Activated CD8-positive, alpha-beta T cell treated with anti-CD3 and anti-CD28 coated beads for 36 hours (primary cell): ENCODE measurements at regions not wholly inside any gene's neighbourhood (a gene's known extent, or its start where the extent isn't known, plus 50 kb on each side); places are given as distances from the start of the nearest gene placed in this dataset.

Experiments
- ATAC-seq: fragments of 200-7000 bp; cut with Tn5 transposase; one replicate; pipeline ENCODE4 v1.10.0; 2021; ENCODE audit warnings: mild to moderate bottlenecking, moderate library complexity
- CTCF ChIA-PET: fragments of 350-600 bp; sonication (Branson Sonifier 250); formaldehyde crosslinking; loops from one replicate; lab custom pipeline; 2021; ENCODE audit warnings: antibody characterized with exemption; lab: Charles Lee
- POLR2A ChIA-PET: fragments of 350-600 bp; sonication (Branson Sonifier 250); formaldehyde crosslinking; loops from one replicate; lab custom pipeline; 2021; ENCODE audit warnings: antibody characterized with exemption; lab: Charles Lee
- DNase-seq: peaks from one replicate; pipeline ENCODE4 v3.0.0-alpha.2; 2020
- H3K27ac Mint-ChIP-seq: one replicate; pipeline ENCODE4 v1.8.0; 2021; ENCODE audit warnings: mild to moderate bottlenecking, mixed read lengths
- H3K27me3 Mint-ChIP-seq: one replicate; pipeline ENCODE4 v1.8.0; 2021; ENCODE audit warnings: mixed read lengths
- H3K36me3 Mint-ChIP-seq: one replicate; pipeline ENCODE4 v1.8.0; 2021; ENCODE audit warnings: low read depth, mixed read lengths
- H3K4me1 Mint-ChIP-seq: one replicate; pipeline ENCODE4 v1.8.0; 2021; ENCODE audit warnings: low read depth, mixed read lengths
- H3K4me3 Mint-ChIP-seq: one replicate; pipeline ENCODE4 v1.8.0; 2021; ENCODE audit warnings: mild to moderate bottlenecking, moderate library complexity, mixed read lengths
- H3K9me3 Mint-ChIP-seq: one replicate; pipeline ENCODE4 v1.8.0; 2021; ENCODE audit warnings: mixed read lengths
- intact Hi-C: fragments of 100-400 bp; cut with micrococcal nuclease; formaldehyde crosslinking; loops from one replicate; pipeline ENCODE4 v1.10.0; 2022
- TF ChIP-seq, protein P1 (sequence below): fragments of 200-600 bp; IDR thresholded peaks from one replicate; pipeline ENCODE4 v1.8.0; 2022; ENCODE audit warnings: antibody characterized with exemption, mild to moderate bottlenecking

DNA sequence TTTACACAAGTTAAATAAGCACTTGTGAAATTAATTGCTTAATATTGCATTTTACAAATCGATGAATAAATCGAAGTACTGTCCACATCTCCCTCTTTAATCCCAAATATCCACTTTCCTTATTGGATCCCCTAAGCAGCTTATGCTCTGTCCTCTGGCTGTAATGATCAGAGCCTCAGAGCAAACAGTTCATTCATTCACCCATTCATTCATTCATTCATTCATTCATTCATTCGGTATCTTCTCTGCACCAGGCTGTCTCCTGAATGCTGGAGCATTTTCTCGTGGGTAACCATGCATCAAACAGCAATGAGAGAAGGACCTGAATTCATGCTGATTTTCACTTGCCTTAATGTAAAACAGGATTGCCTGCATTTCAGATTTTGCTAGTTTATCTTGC is 69.5 kb upstream of the IGSF21 start:
- ChIA-PET CTCF (no interaction called here), POLR2A (no interaction called here)
- Mint-ChIP-seq H3K4me1 (peaks cover 3% of the 10 kb centered on the region), H3K27ac (no peak overlapping the region), H3K27me3 (peaks cover 3% of the 10 kb centered on the region), H3K9me3 (no peaks in the 10 kb centered on the region), H3K36me3 (no peaks in the 10 kb centered on the region), H3K4me3 (no peak overlapping the region)
- intact Hi-C loops = no loop called here
- TF ChIP-seq, protein P1, sequence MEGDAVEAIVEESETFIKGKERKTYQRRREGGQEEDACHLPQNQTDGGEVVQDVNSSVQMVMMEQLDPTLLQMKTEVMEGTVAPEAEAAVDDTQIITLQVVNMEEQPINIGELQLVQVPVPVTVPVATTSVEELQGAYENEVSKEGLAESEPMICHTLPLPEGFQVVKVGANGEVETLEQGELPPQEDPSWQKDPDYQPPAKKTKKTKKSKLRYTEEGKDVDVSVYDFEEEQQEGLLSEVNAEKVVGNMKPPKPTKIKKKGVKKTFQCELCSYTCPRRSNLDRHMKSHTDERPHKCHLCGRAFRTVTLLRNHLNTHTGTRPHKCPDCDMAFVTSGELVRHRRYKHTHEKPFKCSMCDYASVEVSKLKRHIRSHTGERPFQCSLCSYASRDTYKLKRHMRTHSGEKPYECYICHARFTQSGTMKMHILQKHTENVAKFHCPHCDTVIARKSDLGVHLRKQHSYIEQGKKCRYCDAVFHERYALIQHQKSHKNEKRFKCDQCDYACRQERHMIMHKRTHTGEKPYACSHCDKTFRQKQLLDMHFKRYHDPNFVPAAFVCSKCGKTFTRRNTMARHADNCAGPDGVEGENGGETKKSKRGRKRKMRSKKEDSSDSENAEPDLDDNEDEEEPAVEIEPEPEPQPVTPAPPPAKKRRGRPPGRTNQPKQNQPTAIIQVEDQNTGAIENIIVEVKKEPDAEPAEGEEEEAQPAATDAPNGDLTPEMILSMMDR = no peak
- DNase-seq = no peak
- ATAC-seq = no peak

DNA sequence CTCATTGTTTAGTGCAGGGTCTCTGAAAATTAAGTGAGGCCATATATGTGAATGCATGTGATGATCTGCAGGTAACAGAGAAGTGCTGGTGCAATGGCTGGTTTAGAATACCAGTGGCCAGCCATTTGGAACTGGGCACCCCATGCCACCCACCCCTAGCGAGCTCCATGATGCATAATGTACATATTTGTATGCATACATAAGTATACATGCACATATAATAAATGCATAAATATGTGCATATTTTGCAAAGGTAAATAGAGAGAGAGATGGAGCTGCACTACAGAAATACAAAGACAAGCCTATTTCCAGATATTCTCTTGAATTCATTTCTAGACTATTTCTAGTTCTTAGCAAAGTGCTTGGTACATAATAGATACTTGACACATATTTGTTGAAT is 68.5 kb upstream of the IGSF21 start:
- H3K36me3 Mint-ChIP-seq = no peaks in the 10 kb centered on the region
- peaks cover 3% of the 10 kb centered on the region for H3K4me1 Mint-ChIP-seq
- H3K9me3 Mint-ChIP-seq = no peaks in the 10 kb centered on the region
- ChIA-PET CTCF (no interaction called here), POLR2A (no interaction called here)
- H3K27me3 Mint-ChIP-seq = peaks cover 9% of the 10 kb centered on the region
- intact Hi-C loops = no loop called here
- TF ChIP-seq, protein P1 = no peak
- DNase-seq (no peak), ATAC-seq (no peak)
- H3K27ac Mint-ChIP-seq = no peak overlapping the region
- no peak overlapping the region for H3K4me3 Mint-ChIP-seq

DNA sequence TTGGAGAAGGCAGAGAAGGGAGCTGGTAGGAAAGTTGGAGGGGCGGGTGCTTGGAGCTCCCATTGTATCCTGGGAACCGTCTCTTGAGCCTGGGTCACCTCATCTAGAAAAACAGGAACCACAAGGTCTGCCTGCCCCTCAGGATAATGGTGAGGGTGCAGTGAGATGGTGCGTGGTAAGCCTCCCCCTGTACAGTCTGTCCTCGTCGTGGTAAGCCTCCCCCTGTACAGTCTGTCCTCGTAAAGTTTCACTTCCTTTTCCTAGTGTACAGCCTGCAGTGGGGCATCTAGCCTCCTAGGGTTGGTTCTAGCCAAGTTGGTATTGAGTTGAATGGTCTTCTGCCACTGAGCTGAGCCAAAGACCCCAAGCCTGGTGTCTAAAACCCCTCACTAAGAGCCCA is 66.5 kb upstream of the IGSF21 start:
- no peak for DNase-seq
- TF ChIP-seq, protein P1 = no peak
- CTCF ChIA-PET = no interaction called here
- Mint-ChIP-seq H3K36me3 (no peaks in the 10 kb centered on the region), H3K27me3 (peaks cover 12% of the 10 kb centered on the region), H3K27ac (no peak overlapping the region), H3K4me1 (peaks cover 3% of the 10 kb centered on the region), H3K9me3 (no peaks in the 10 kb centered on the region), H3K4me3 (no peak overlapping the region)
- ATAC-seq = no peak
- intact Hi-C loops = no loop called here
- POLR2A ChIA-PET = no interaction called here

DNA sequence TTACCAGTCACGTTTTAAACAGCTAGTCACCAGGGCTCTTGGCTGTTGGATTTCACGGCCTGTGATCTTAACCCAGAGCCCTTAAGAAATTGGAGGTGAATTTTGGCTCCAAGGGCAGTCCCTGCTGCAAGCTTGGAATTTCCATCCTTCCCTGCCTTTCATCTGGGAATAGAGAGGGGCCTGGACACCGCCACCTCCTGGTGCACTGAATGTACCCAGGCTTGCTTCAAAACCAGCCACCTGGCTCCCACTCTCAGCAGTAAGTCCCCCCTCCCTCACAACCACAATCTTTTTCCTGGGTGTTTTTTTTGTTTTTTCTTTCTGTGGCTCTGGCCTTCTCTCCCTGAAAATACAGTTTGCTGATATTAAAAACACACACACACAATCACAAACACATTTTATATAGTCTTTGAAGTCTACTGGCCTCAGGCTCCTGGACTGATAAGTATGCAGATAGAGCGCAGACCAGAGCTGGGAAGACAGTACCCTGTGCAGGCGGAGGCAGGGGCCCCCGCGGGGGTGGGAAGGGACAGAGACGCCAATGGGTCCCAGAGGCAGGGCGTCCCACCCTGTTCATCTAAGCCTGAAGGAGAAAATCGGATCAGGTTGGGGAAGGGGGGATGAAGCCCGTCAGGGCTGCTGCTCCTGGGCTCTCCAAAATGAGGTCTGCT is 65.8 kb upstream of the IGSF21 start:
- intact Hi-C loops = no loop called here
- ATAC-seq (no peak), DNase-seq (no peak)
- Mint-ChIP-seq H3K27ac (no peak overlapping the region), H3K36me3 (no peaks in the 10 kb centered on the region), H3K9me3 (no peaks in the 10 kb centered on the region), H3K4me3 (no peak overlapping the region), H3K4me1 (peaks cover 3% of the 10 kb centered on the region), H3K27me3 (peaks cover 12% of the 10 kb centered on the region)
- ChIA-PET CTCF (no interaction called here), POLR2A (no interaction called here)
- TF ChIP-seq, protein P1 = no peak

DNA sequence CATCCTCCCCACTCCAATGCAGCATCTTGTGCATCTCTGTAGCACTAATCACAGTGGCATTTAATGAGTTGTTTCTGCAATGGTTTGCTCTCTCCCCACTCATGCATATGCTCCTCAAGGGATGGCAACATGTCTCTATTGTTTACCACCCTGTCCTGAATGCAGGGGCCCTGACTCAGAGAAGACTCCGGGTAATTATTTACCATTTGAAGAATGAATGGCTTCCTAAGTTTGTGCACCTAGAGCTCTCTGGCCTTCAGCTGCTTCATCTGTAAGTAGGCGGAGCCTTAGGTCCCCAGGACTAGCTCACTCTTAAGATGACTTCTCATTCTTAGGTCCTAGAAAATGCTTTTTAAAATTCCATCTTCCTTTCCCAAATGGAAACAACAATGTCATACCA is 63.7 kb upstream of the IGSF21 start:
- ChIA-PET CTCF (no interaction called here), POLR2A (no interaction called here)
- no peak overlapping the region for H3K27ac Mint-ChIP-seq
- H3K27me3 Mint-ChIP-seq = peaks cover 12% of the 10 kb centered on the region
- TF ChIP-seq, protein P1 = no peak
- no peaks in the 10 kb centered on the region for H3K4me1 Mint-ChIP-seq
- H3K9me3 Mint-ChIP-seq = no peaks in the 10 kb centered on the region
- no peaks in the 10 kb centered on the region for H3K36me3 Mint-ChIP-seq
- no peak overlapping the region for H3K4me3 Mint-ChIP-seq
- DNase-seq (no peak), ATAC-seq (no peak)
- intact Hi-C loops = no loop called here
